ENCODE measurements at regions not wholly inside any gene's neighbourhood (a gene's known extent, or its start where the extent isn't known, plus 50 kb on each side); places are given as distances from the start of the nearest gene placed in this dataset.
A peak's percentile ranks its signal among the peaks of the same experiment; 100 is the strongest.

DNA sequence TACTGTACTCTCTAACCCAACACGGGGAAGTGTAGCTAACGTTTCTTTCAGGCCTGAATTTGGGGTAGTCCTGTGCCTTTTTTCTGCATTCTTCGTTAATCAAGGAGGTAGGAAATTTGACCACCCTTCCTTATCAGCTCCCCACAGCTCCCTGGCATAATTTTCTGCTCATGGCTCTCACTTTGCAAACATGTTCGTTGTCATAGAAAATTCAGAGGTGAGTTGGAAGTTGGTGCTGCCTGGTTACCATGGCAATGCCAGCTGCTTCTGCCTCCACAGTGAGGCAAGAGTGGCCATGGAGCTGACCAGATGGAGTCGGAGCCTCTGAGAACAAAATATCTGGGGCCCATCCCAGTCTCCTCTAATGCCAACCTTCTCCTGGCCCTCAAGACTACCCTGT is 116.6 kb upstream of the BOD1 start:
- Mint-ChIP-seq H3K27ac (no peak overlapping the region), H3K4me3 (no peak overlapping the region), H3K27me3 (no peaks in the 10 kb centered on the region), H3K9me3 (no peaks in the 10 kb centered on the region), H3K4me1 (no peaks in the 10 kb centered on the region), H3K36me3 (ENCODE audit: low read depth) (no peaks in the 10 kb centered on the region)
- CTCF ChIA-PET = no interaction called here
- no peak for DNase-seq
- POLR2A ChIA-PET = no interaction called here

DNA sequence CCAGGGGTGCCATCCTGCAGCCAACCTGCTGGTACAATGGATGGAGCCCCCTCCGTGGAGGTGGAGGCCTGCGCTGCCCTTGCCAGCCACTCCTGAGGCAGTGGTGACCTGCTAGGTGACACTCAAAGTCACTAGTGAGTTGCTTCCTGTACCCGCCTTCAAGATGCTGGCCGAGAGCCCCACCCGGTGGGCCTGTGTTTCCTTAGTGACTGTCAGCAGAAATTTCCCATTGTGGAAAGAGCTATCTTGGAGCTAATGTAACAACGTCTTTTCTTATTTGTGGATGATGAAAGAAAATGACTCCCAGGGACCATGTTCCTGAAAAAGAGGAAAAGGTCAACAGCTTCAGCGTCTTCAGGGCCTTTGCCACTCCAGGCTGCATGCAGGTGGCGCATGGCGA is 117.0 kb upstream of the BOD1 start:
- no peak for DNase-seq
- no peak overlapping the region for H3K4me3 Mint-ChIP-seq
- ChIA-PET CTCF (no interaction called here), POLR2A (no interaction called here)
- no peaks in the 10 kb centered on the region for H3K36me3 Mint-ChIP-seq (ENCODE audit: low read depth)
- no peaks in the 10 kb centered on the region for H3K27me3 Mint-ChIP-seq
- H3K4me1 Mint-ChIP-seq = no peaks in the 10 kb centered on the region
- no peaks in the 10 kb centered on the region for H3K9me3 Mint-ChIP-seq
- H3K27ac Mint-ChIP-seq = no peak overlapping the region

DNA sequence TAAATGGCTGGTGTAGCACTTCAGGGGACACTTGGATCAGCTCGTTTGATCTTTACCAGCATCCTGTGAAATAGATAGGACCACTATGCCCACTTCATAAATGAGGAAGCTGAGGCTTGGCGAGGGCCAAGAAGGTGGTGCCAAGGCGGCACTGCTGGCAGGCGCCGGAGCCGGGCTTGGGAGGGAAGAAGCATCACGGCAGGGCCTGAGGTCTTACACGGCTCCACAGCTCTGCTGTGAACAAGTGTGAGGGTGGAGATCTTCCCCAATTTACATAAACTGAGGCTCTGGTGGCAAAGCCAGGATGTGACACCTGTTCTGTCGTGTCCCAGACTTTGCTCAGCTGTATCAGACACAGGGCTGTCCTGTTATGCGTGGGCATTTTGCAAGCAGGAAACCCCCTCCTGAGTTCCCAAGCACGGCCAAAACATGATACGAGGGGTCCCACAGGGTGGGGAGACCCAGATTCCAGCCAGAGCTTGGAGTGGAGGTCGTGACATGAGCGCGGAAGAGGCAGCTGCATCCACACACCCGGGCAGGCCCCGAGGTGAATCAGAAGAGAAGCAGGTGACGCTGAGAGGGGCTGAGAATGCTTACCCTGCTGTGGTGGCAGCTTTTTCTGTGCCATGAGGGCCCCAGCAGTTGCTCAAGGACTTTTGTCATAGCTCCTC is 117.5 kb upstream of the BOD1 start:
- Mint-ChIP-seq H3K36me3 (ENCODE audit: low read depth) (no peaks in the 10 kb centered on the region), H3K27me3 (no peaks in the 10 kb centered on the region), H3K4me3 (no peak overlapping the region), H3K9me3 (no peaks in the 10 kb centered on the region), H3K27ac (no peak overlapping the region), H3K4me1 (no peaks in the 10 kb centered on the region)
- ChIA-PET POLR2A (no interaction called here), CTCF (no interaction called here)
- DNase-seq = no peak

DNA sequence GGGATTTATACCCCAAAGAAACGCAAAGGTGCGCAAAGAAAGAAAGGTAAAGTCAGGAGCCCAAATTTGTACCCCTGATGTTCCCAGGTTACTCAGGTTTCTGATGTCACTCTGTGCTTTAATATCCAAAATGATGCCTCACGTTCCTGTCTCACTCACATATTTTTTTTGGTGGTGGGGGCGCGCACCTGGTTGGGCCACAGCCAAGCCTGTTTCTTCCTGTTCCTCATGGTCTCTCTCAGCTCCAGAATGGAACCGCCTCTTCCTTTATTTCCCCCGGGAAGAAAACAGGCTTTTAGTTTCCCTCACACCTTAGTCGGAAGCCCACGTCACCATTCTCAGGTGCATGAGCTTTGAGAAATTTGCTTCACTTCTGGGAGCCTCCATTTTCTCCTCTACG is 118.3 kb upstream of the BOD1 start:
- H3K9me3 Mint-ChIP-seq = no peaks in the 10 kb centered on the region
- ChIA-PET CTCF (no interaction called here), POLR2A (no interaction called here)
- no peak for DNase-seq
- no peak overlapping the region for H3K4me3 Mint-ChIP-seq
- no peaks in the 10 kb centered on the region for H3K36me3 Mint-ChIP-seq (ENCODE audit: low read depth)
- H3K27ac Mint-ChIP-seq = no peak overlapping the region
- no peaks in the 10 kb centered on the region for H3K4me1 Mint-ChIP-seq
- no peaks in the 10 kb centered on the region for H3K27me3 Mint-ChIP-seq

DNA sequence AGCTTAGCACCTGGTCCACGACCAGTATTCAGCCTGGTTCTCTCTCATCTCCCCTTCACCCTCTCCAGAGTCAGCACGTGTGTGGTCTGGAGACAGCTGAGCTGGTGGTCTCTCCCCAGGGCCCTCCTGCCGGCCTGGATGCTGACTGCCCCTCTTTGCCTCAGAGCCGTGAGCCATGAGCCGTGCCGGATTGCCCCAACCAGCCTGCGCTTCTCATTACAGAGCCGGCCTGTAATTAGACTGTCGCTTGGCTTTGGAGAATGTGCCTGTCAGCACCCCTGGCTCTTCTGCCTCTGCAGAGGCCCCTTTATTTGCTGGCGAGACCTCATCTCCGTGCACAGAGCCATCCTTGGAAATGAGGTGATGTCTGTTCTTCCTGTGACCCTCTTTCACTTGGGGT is 118.7 kb upstream of the BOD1 start:
- Mint-ChIP-seq H3K4me3 (no peak overlapping the region), H3K27me3 (no peaks in the 10 kb centered on the region), H3K4me1 (no peaks in the 10 kb centered on the region), H3K36me3 (ENCODE audit: low read depth) (no peaks in the 10 kb centered on the region), H3K9me3 (no peaks in the 10 kb centered on the region), H3K27ac (no peak overlapping the region)
- ChIA-PET POLR2A (no interaction called here), CTCF (no interaction called here)
- no peak for DNase-seq

DNA sequence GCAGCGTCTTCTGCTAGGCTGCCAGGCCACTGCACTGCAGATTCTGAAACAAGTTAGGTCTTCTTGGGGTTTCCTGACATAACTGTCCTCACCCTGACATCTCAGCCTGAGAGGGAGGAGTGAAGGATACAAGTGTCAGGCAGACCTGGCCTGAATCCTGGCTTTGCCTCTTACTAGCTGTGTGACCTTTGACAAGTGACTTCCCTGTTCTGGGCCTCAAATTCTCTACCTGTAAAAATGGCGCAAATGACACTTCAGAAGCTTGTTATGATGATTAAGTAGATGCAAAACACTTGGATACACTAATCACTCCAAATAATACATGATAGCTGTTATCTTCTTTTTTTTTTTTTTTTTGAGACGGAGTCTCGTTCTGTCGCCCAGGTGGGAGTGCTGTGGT is 119.2 kb upstream of the BOD1 start:
- H3K9me3 Mint-ChIP-seq = no peaks in the 10 kb centered on the region
- DNase-seq = no peak
- H3K36me3 Mint-ChIP-seq (ENCODE audit: low read depth) = no peaks in the 10 kb centered on the region
- POLR2A ChIA-PET = no interaction called here
- no peaks in the 10 kb centered on the region for H3K27me3 Mint-ChIP-seq
- H3K4me3 Mint-ChIP-seq = no peak overlapping the region
- CTCF ChIA-PET = no interaction called here
- H3K4me1 Mint-ChIP-seq = no peaks in the 10 kb centered on the region
- no peak overlapping the region for H3K27ac Mint-ChIP-seq

DNA sequence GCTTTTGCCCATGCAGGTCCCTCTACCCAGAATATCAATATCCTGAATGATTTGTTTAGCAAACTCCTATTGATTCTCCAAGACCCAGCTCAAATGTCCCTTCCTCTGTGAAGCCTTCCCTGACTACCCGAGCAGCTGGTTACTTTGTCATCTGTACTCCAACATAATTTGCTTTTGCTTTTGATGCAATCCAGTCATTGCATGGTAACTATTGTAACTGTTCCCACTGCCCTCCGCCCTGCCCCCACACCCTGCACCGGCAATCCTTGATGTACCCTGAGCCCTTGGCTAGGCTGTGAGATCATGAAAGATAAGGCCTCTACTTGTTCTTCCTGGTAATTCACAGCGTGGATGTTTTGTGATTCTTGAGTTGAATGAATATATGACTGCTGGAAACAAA is 119.9 kb upstream of the BOD1 start:
- DNase-seq = no peak
- Mint-ChIP-seq H3K4me3 (no peak overlapping the region), H3K4me1 (no peaks in the 10 kb centered on the region), H3K27ac (no peak overlapping the region), H3K36me3 (ENCODE audit: low read depth) (no peaks in the 10 kb centered on the region), H3K27me3 (no peaks in the 10 kb centered on the region), H3K9me3 (no peaks in the 10 kb centered on the region)
- CTCF ChIA-PET = interaction anchor here (1.6 kb wide), 1 partner anchor 9 kb away, joined by 3 read pairs; no protein-coding TSS in a partner anchor
- POLR2A ChIA-PET = no interaction called here

DNA sequence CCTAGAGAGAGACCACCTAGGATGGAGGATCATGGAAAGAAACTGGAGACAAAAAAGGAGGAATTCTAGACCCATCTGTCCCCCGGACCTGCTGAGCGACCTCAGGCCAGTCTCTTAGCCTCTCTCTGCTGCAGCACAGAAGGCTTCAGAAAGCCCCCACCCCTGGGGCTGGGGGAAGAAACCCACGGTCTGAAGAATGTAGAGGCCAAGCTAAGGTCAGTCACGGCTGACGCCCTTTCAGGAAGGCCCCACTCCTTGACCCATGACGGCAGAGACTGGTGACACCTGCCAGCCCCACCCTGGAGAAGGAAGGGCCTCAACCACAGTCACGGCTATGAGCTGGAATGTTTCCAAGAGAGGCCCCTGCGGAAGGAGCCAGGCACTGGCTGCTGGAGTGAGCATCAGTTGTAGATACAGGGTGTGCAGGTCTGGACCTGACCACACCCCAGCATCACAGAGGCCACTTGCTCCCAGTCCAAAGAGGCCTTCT is 120.5 kb upstream of the BOD1 start:
- Mint-ChIP-seq H3K4me1 (no peaks in the 10 kb centered on the region), H3K36me3 (ENCODE audit: low read depth) (no peaks in the 10 kb centered on the region), H3K27ac (no peak overlapping the region), H3K9me3 (no peaks in the 10 kb centered on the region), H3K4me3 (no peak overlapping the region), H3K27me3 (no peaks in the 10 kb centered on the region)
- CTCF ChIA-PET = interaction anchor here (1.6 kb wide), 1 partner anchor 9 kb away, joined by 3 read pairs; no protein-coding TSS in a partner anchor
- no peak for DNase-seq
- POLR2A ChIA-PET = no interaction called here

DNA sequence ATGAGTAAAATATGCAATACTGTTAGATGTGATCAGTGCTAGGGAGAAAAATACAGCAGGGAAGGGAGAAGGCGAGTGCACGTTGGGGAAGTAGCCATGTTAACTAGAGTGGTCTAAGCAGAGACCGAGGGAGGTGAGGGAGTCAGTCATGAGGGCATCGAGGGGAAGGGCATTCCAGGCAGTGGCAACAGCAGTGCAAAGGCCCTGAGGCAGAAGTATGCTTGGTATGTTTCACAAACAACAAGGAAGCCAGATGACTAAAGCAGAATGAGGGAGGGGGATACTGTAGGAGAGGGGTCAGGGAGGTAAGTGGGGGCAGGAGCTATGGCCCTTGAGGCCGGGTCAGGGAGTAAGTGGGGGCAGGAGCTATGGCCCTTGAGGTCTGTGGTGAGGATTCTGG is 123.3 kb upstream of the BOD1 start:
- ChIA-PET POLR2A (no interaction called here), CTCF (no interaction called here)
- no peaks in the 10 kb centered on the region for H3K27me3 Mint-ChIP-seq
- no peak overlapping the region for H3K4me3 Mint-ChIP-seq
- no peaks in the 10 kb centered on the region for H3K36me3 Mint-ChIP-seq (ENCODE audit: low read depth)
- DNase-seq = no peak
- no peaks in the 10 kb centered on the region for H3K9me3 Mint-ChIP-seq
- peaks cover 2% of the 10 kb centered on the region for H3K4me1 Mint-ChIP-seq
- no peak overlapping the region for H3K27ac Mint-ChIP-seq

DNA sequence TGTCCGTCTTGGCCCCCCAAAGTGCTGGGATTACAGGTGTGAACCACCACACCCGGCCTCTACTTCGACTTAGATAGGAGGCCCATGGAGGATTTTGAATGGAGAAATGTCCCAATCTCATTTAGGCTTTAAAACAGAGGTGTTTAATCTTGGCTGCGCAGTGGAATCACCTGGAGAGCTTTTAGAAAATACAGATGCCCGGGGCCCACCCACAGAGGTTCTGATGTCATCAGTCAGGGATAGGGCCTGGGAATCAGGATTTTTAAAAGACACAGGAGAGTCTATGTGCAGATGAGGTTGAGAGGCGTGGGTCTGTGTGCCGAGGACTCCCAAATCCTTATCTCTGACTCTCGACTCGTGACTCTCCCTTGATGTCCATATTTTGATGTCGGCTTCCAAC is 124.0 kb upstream of the BOD1 start:
- CTCF ChIA-PET = no interaction called here
- no peak for DNase-seq
- POLR2A ChIA-PET = no interaction called here
- Mint-ChIP-seq H3K27me3 (no peaks in the 10 kb centered on the region), H3K36me3 (ENCODE audit: low read depth) (no peaks in the 10 kb centered on the region), H3K27ac (no peak overlapping the region), H3K4me1 (peaks cover 2% of the 10 kb centered on the region), H3K4me3 (no peak overlapping the region), H3K9me3 (no peaks in the 10 kb centered on the region)

DNA sequence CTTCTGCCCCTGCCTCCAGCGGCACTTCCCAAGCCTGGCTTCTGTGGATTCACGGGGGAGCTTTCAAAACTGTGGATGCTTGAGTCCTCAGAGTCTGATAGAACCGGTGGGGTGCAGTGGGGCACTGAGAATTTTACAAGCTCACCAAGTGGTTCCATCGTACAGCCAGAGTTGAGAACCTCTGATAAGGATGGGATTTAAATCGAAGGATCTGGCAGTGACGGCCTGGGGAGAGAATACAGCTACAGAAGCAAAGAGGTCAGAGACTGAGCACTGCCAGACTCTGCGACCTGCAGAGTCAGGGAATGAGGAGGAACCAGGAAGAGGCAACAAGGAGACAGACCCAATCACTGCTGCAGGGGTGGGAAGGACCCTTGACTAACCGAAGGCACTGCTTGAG is 124.6 kb upstream of the BOD1 start:
- Mint-ChIP-seq H3K4me3 (no peak overlapping the region), H3K27ac (peak overlapping the region; percentile 55), H3K9me3 (no peaks in the 10 kb centered on the region), H3K4me1 (peaks cover 2% of the 10 kb centered on the region), H3K27me3 (no peaks in the 10 kb centered on the region), H3K36me3 (ENCODE audit: low read depth) (no peaks in the 10 kb centered on the region)
- CTCF ChIA-PET = no interaction called here
- POLR2A ChIA-PET = no interaction called here
- DNase-seq = no peak

DNA sequence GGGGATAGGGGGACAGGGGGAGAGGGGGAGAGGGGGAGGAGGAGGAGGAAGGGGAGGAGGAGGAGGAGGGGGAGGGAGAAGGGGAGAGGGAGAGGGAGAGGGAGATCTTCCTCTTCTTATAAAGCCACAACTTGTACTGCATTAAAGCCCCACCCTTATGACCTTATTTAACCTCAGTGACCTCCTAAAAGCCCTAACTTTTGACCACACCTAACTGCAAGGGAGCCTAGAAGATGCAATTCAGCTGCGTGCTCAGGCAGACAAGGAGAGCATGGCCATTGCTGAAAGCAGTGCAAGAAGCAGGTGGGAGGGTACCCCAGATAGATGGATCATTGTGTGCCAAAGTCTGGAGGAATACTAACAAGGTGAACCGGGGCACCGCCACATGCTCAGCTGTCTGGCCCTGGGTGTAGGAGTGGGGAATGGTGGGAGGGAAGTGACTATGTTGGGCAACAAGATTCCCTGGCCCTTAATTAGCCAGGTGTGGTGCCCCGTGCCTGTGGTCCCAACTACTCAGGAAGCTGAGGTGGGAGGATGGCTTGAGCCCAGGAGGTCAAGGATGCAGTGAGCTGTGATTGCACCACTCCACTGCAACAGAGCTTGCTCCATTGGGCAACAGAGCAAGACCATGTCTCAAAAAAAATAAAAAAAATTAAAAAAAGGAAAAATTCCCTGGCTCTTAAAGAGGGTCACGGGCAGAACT is 125.4 kb upstream of the BOD1 start:
- H3K36me3 Mint-ChIP-seq (ENCODE audit: low read depth) = no peaks in the 10 kb centered on the region

DNA sequence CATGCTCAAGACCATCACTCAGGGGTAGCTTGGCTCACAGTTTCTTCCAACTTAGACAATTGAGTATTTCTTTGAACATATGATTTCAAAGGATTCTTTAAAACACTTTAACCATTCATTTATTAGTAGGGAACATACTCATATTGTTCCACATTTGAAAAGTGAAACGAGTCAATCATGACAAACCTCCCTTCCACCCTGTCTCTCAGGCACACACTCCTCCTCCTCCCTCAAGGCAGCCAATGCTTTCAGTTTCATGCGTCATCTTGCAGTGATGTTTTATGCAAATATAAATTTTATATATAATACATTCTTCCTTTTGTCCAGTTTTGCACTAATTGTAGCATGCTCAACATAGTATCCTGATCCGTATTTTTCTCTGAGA is 126.0 kb upstream of the BOD1 start:
- no peaks in the 10 kb centered on the region for H3K27me3 Mint-ChIP-seq
- no peaks in the 10 kb centered on the region for H3K36me3 Mint-ChIP-seq (ENCODE audit: low read depth)
- CTCF ChIA-PET = interaction anchor here (0.6 kb wide), 1 partner anchor 102 kb away, joined by 3 read pairs; no protein-coding TSS in a partner anchor
- no peak overlapping the region for H3K4me3 Mint-ChIP-seq
- no peak overlapping the region for H3K27ac Mint-ChIP-seq
- H3K4me1 Mint-ChIP-seq = peaks cover 2% of the 10 kb centered on the region
- no peak for DNase-seq
- POLR2A ChIA-PET = no interaction called here
- no peaks in the 10 kb centered on the region for H3K9me3 Mint-ChIP-seq

More for the DNA sequence above, 125.4 kb upstream of the BOD1 start:
- Mint-ChIP-seq H3K4me3 (no peak overlapping the region), H3K27me3 (no peaks in the 10 kb centered on the region), H3K27ac (no peak overlapping the region), H3K4me1 (peaks cover 2% of the 10 kb centered on the region), H3K9me3 (no peaks in the 10 kb centered on the region)
- POLR2A ChIA-PET = no interaction called here
- DNase-seq = no peak
- CTCF ChIA-PET = interaction anchor here (0.6 kb wide), 1 partner anchor 102 kb away, joined by 3 read pairs; no protein-coding TSS in a partner anchor
